ENCODE measurements at regions not wholly inside any gene's neighbourhood (a gene's known extent, or its start where the extent isn't known, plus 50 kb on each side); places are given as distances from the start of the nearest gene placed in this dataset.

GRCh38 chr2:180559038-180559437 is 421.4 kb upstream of the UBE2E3 start:
- TF ChIP-seq CTCF (IDR thresholded peaks at IDR 0.05) = no peak
- no peak for TF ChIP-seq POLR2AphosphoS5 (IDR thresholded peaks at IDR 0.05)
- no peak for TF ChIP-seq POLR2A (IDR thresholded peaks at IDR 0.05)
- Histone ChIP-seq H3K27ac (no peak overlapping the region), H3K27me3 (replicated peaks; ENCODE audit: insufficient read depth) (no peaks in the 10 kb centered on the region), H3K9me3 (no peaks in the 10 kb centered on the region), H3K4me1 (replicated peaks) (no peaks in the 10 kb centered on the region), H3K4me3 (no peak overlapping the region), H3K36me3 (no peaks in the 10 kb centered on the region)
- intact Hi-C loops (cut with DNase I) = no loop called here
- DNase-seq (ENCODE audit: low spot score) = no peak

GRCh38 chr2:180555391-180555965 is 424.9 kb upstream of the UBE2E3 start:
- 96% methylated on average over 19 of the region's 19 CpGs for WGBS
- Histone ChIP-seq H3K4me3 (no peak overlapping the region), H3K27me3 (replicated peaks; ENCODE audit: insufficient read depth) (no peaks in the 10 kb centered on the region), H3K4me1 (replicated peaks) (peaks cover 2% of the 10 kb centered on the region), H3K27ac (no peak overlapping the region), H3K36me3 (no peaks in the 10 kb centered on the region), H3K9me3 (no peaks in the 10 kb centered on the region)
- TF ChIP-seq POLR2A (IDR thresholded peaks at IDR 0.05) (no peak), CTCF (IDR thresholded peaks at IDR 0.05) (no peak), POLR2AphosphoS5 (IDR thresholded peaks at IDR 0.05) (no peak)
- intact Hi-C loops (cut with DNase I) = no loop called here
- DNase-seq (ENCODE audit: low spot score) = no peak

GRCh38 chr2:180554330-180554729 is 426.1 kb upstream of the UBE2E3 start:
- no peak for DNase-seq (ENCODE audit: low spot score)
- Histone ChIP-seq H3K27ac (no peak overlapping the region), H3K4me3 (no peak overlapping the region), H3K9me3 (no peaks in the 10 kb centered on the region), H3K27me3 (replicated peaks; ENCODE audit: insufficient read depth) (no peaks in the 10 kb centered on the region), H3K4me1 (replicated peaks) (peaks cover 2% of the 10 kb centered on the region), H3K36me3 (no peaks in the 10 kb centered on the region)
- no peak for TF ChIP-seq POLR2A (IDR thresholded peaks at IDR 0.05)
- TF ChIP-seq POLR2AphosphoS5 (IDR thresholded peaks at IDR 0.05) = no peak
- intact Hi-C loops (cut with DNase I) = no loop called here

- no peak for DNase-seq (ENCODE audit: low spot score)
- H3K9me3 ChIP-seq = no peaks in the 10 kb centered on the region
- H3K27ac ChIP-seq = no peak overlapping the region
- H3K36me3 ChIP-seq = no peaks in the 10 kb centered on the region
- intact Hi-C loops (cut with DNase I) = no loop called here
- no peaks in the 10 kb centered on the region for H3K27me3 ChIP-seq (replicated peaks; ENCODE audit: insufficient read depth)
- no peak for TF ChIP-seq POLR2AphosphoS5 (IDR thresholded peaks at IDR 0.05)
- no peak for TF ChIP-seq CTCF (IDR thresholded peaks at IDR 0.05)
- TF ChIP-seq POLR2A (IDR thresholded peaks at IDR 0.05) = no peak
- H3K4me3 ChIP-seq = no peak overlapping the region
- H3K4me1 ChIP-seq (replicated peaks) = peaks cover 2% of the 10 kb centered on the region
Observed at GRCh38 chr2:180553094-180553715, 427.2 kb upstream of the UBE2E3 start.

GRCh38 chr2:180542511-180542910 is 437.9 kb upstream of the UBE2E3 start:
- TF ChIP-seq POLR2AphosphoS5 (IDR thresholded peaks at IDR 0.05) (no peak), POLR2A (IDR thresholded peaks at IDR 0.05) (no peak), CTCF (IDR thresholded peaks at IDR 0.05) (no peak)
- Histone ChIP-seq H3K9me3 (no peaks in the 10 kb centered on the region), H3K36me3 (no peaks in the 10 kb centered on the region), H3K27me3 (replicated peaks; ENCODE audit: insufficient read depth) (no peaks in the 10 kb centered on the region), H3K27ac (no peak overlapping the region), H3K4me1 (replicated peaks) (no peaks in the 10 kb centered on the region), H3K4me3 (no peak overlapping the region)
- intact Hi-C loops (cut with DNase I) = no loop called here
- no peak for DNase-seq (ENCODE audit: low spot score)
